Glutamatergic neuron (in vitro differentiated cells): ENCODE measurements at regions not wholly inside any gene's neighbourhood (a gene's known extent, or its start where the extent isn't known, plus 50 kb on each side); places are given as distances from the start of the nearest gene placed in this dataset.

Source experiments
- DNase-seq: peaks from one replicate; pipeline ENCODE4 v3.0.0; 2022
- H3K27ac Mint-ChIP-seq: one replicate; pipeline ENCODE4 v1.8.0; 2020; ENCODE audit warnings: mild to moderate bottlenecking, mixed read lengths, inconsistent platforms; ENCODE audit not compliant: unreplicated experiment
- H3K27me3 Mint-ChIP-seq: one replicate; pipeline ENCODE4 v1.8.0; 2020; ENCODE audit warnings: mild to moderate bottlenecking, moderate library complexity, mixed read lengths, inconsistent platforms; ENCODE audit not compliant: unreplicated experiment
- H3K36me3 Mint-ChIP-seq: one replicate; pipeline ENCODE4 v1.8.0; 2020; ENCODE audit warnings: mild to moderate bottlenecking, mixed read lengths, inconsistent platforms; ENCODE audit not compliant: unreplicated experiment
- H3K4me1 Mint-ChIP-seq: one replicate; pipeline ENCODE4 v1.8.0; 2020; ENCODE audit warnings: mild to moderate bottlenecking, low read depth, mixed read lengths, inconsistent platforms; ENCODE audit not compliant: unreplicated experiment
- H3K4me3 Mint-ChIP-seq: one replicate; pipeline ENCODE4 v1.8.0; 2020; ENCODE audit warnings: mild to moderate bottlenecking, mixed read lengths, inconsistent platforms; ENCODE audit not compliant: unreplicated experiment
- H3K9me3 Mint-ChIP-seq: one replicate; pipeline ENCODE4 v1.8.0; 2020; ENCODE audit warnings: mild to moderate bottlenecking, moderate library complexity, mixed read lengths, inconsistent platforms; ENCODE audit not compliant: unreplicated experiment
- CTCF ChIP-seq: fragments of 200-600 bp; sonication (generic); IDR thresholded peaks from one replicate; pipeline ENCODE4 v1.5.0; 2021; ENCODE audit not compliant: partially characterized antibody, unreplicated experiment

DNA sequence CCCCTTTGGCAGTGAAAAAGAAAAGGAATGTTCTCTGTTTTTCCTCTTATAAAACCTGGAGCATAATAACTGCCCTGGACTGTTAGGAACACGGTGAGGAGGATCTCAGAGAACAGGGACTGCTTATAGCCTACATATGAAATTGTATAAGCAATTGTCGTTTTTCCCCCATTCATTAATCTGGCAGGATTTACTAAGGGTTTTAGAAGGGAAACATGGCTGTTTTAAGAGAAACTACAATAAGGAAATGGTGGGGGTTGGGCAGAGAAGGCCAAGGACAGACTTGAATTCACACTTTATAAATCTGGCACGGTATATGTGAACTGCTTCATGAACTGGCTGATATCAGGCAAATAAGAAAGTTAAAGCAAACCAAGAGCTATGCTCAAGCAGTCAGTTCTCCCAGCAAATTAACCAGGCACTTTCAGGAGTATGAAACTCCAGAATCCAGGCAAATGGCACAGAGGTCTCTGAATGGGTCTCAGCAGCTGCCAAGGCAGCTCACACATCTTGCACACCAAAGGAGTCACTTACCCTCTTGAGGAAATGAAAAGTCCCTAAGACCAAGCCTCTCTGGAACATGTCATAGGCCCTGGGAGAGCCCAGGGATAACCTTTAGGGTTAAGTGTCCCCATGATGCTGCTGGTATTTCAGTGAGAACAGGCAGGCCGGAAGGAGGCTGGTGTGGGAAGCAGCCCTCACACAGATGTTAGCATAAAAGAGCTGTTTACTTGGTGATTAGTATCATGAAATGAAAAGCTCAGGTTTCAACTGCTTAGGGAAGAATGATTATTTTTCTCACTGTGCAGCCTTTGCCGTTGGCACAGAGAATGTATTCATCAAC, 260.5 kb upstream of the MARCKS start:
- DNase-seq: no peak
- no peak for TF ChIP-seq CTCF
- Mint-ChIP-seq H3K9me3 (no peaks in the 10 kb centered on the region), H3K4me3 (no peak overlapping the region), H3K27me3 (peaks cover 3% of the 10 kb centered on the region), H3K27ac (no peak overlapping the region), H3K36me3 (no peaks in the 10 kb centered on the region), H3K4me1 (peaks cover 20% of the 10 kb centered on the region)

GRCh38 chr6:113597231-113597583, 259.9 kb upstream of the MARCKS start:
- TF ChIP-seq CTCF: no peak
- H3K9me3 Mint-ChIP-seq: no peaks in the 10 kb centered on the region
- H3K27ac Mint-ChIP-seq: no peak overlapping the region
- no peak for DNase-seq
- H3K36me3 Mint-ChIP-seq: no peaks in the 10 kb centered on the region
- H3K4me3 Mint-ChIP-seq: no peak overlapping the region
- peaks cover 15% of the 10 kb centered on the region for H3K4me1 Mint-ChIP-seq
- peaks cover 3% of the 10 kb centered on the region for H3K27me3 Mint-ChIP-seq

DNA sequence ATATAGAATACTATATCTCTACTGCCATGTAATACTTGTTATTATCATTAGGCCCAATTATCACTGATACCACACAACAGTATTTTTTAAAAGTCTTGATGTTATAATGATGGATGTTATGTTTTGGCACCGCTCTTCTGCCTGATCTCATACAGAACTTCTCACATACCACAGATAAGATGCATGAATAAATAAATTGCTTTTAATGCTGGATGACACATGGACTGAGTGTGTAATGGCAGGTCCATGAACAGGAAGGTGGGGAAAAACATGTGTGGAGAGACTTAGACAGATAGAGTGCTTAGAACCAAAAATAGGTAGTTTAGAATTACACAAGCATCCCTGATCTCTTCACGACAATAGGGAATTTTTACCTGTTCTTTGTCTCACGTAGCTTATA, 258.4 kb upstream of the MARCKS start:
- Mint-ChIP-seq H3K27ac (no peak overlapping the region), H3K27me3 (peaks cover 2% of the 10 kb centered on the region), H3K9me3 (no peaks in the 10 kb centered on the region), H3K4me3 (no peak overlapping the region), H3K4me1 (peaks cover 11% of the 10 kb centered on the region), H3K36me3 (no peaks in the 10 kb centered on the region)
- TF ChIP-seq CTCF: no peak
- no peak for DNase-seq

- Mint-ChIP-seq H3K27me3 (peaks cover 2% of the 10 kb centered on the region), H3K27ac (no peak overlapping the region), H3K4me1 (peaks cover 11% of the 10 kb centered on the region), H3K36me3 (no peaks in the 10 kb centered on the region), H3K9me3 (no peaks in the 10 kb centered on the region), H3K4me3 (no peak overlapping the region)
- no peak for DNase-seq
- TF ChIP-seq CTCF: no peak
Measured at GRCh38 chr6:113599444-113599843, 257.7 kb upstream of the MARCKS start.

DNA sequence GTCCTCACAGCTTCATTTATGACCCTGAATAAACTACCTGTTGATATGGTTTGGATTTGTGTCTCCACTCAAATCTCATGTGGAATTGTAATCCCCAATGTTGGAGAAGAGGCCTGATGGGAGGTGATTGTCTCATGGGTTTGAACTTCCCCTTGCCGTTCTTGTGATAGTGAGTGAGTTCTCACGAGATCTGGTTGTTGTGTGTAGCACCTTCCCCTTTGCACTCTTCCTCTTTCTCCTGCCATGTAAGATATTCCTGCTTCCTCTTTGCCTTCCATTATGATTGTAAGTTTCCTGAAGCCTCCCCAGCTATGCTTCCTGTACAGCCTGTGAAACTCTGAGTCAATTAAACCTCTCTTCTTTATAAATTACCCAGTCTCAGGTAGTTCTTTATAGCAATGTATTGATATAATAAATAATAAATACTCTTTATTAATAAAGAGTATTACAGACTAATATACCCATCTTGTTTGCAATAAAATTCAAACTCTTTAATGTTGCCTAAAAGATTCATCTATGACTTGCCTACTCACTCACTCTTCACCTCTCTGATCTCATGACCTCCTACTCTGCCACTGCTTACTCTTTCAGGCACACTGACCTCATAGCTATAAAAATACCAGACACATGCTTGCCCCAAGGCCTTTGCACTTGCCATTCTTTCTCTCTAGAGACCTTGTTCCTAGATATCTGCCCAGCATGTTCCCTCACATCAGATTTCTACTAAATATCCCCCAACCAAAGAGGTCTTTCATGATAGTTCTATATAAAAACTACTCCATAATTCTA, 256.4 kb upstream of the MARCKS start:
- Mint-ChIP-seq H3K27me3 (peaks cover 2% of the 10 kb centered on the region), H3K27ac (no peak overlapping the region), H3K4me1 (peaks cover 11% of the 10 kb centered on the region), H3K9me3 (no peaks in the 10 kb centered on the region), H3K4me3 (no peak overlapping the region), H3K36me3 (no peaks in the 10 kb centered on the region)
- DNase-seq: no peak
- no peak for TF ChIP-seq CTCF
